H1 (cell line): ENCODE measurements at regions not wholly inside any gene's neighbourhood (a gene's known extent, or its start where the extent isn't known, plus 50 kb on each side); places are given as distances from the start of the nearest gene placed in this dataset.

Experiments
- ASH2L ChIP-seq: fragments of 200-600, 300-600 bp; sonication (generic); IDR thresholded peaks from one replicate; pipeline ENCODE4 v1.7.1; 2017; ENCODE audit warnings: low read length
- CREB1 ChIP-seq: IDR thresholded peaks from 2 replicates; pipeline ENCODE4 v1.6.1; 2012; ENCODE audit warnings: inconsistent platforms
- EP300 ChIP-seq, 2 experiments: IDR thresholded peaks; 1 replicate in 1 of 2; 2 replicates in 1 of 2; pipeline ENCODE4 v1.6.1; 2011 to 2012; ENCODE audit warnings: low read depth in 2 of 2, low read length in 2 of 2, mild to moderate bottlenecking in 2 of 2, borderline replicate concordance in 1 of 2, inconsistent platforms in 1 of 2, moderate library complexity in 1 of 2
- GABPA ChIP-seq: IDR thresholded peaks from 2 replicates; pipeline ENCODE4 v1.6.1; 2011; ENCODE audit warnings: mild to moderate bottlenecking, low read length, moderate library complexity, borderline replicate concordance; ENCODE audit not compliant: insufficient read depth
- JUN ChIP-seq: IDR thresholded peaks from 2 replicates; pipeline ENCODE4 v1.6.1; 2011; ENCODE audit warnings: low read depth, mild to moderate bottlenecking, improper control_type of control experiment, low read length
- KDM1A ChIP-seq: fragments of 200-600, 300-600 bp; sonication (generic); IDR thresholded peaks from 2 replicates; pipeline ENCODE4 v1.7.1; 2016; ENCODE audit warnings: mild to moderate bottlenecking, low read length, borderline replicate concordance
- POLR2A ChIP-seq, 2 experiments: IDR thresholded peaks; 1 replicate in 1 of 2; 2 replicates in 1 of 2; pipeline ENCODE4 v1.6.1; 2011; ENCODE audit warnings: low read depth in 2 of 2, low read length in 2 of 2, mild to moderate bottlenecking in 2 of 2; ENCODE audit errors: control extremely low read depth in 1 of 2
- POLR2AphosphoS5 ChIP-seq: IDR thresholded peaks from 2 replicates; pipeline ENCODE4 v1.6.1; 2011; ENCODE audit warnings: low read depth, low read length
- POU5F1 ChIP-seq: IDR thresholded peaks from 2 replicates; pipeline ENCODE4 v1.6.1; 2011; ENCODE audit warnings: low read depth, mild to moderate bottlenecking, low read length, moderate library complexity
- TAF1 ChIP-seq: IDR thresholded peaks from 2 replicates; pipeline ENCODE4 v1.6.1; 2011; ENCODE audit warnings: mild to moderate bottlenecking, low read depth, low read length
- TF ChIP-seq, protein P1 (sequence below), 3 experiments: IDR thresholded peaks; 1 replicate in 2 of 3; 2 replicates in 1 of 3; pipeline versions ENCODE4 v1.5.1 to v1.6.1; 2011; ENCODE audit warnings: low read length in 3 of 3, mild to moderate bottlenecking in 3 of 3, inconsistent platforms in 2 of 3, low read depth in 1 of 3, moderate library complexity in 1 of 3; ENCODE audit not compliant: insufficient read depth in 1 of 3; ENCODE audit errors: control extremely low read depth in 1 of 3
- TF ChIP-seq, protein P2 (sequence below): IDR thresholded peaks from 2 replicates; pipeline ENCODE4 v1.6.1; 2011; ENCODE audit warnings: low read depth, mild to moderate bottlenecking, low read length; ENCODE audit not compliant: insufficient read depth
- TF ChIP-seq, protein P3 (sequence below): IDR thresholded peaks from 2 replicates; pipeline ENCODE4 v1.6.1; 2012; ENCODE audit warnings: inconsistent platforms

DNA sequence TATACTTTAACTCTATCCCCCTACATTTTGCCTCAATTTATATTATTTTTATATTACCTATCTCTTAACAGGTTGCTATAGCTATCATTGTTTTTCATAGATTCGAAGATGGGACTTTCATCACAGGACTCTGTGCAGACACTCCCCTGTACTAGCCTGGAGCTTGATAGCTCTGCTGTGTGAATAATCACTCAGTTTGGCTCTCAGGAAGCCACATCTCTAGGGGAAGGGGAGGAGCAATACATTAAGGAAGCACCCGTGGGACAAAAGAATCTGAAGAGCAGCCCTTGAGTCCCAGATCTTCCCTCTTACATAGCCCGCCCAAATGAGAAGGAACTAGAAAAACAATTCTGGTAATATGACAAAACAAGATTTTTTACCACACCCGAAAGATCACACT, 114.3 kb upstream of the FXR1 start:
- no peak for TF ChIP-seq EP300 (IDR thresholded peaks at IDR 0.05; ENCODE audit: borderline replicate concordance in 1 of 2, low read depth in 2 of 2, low read length in 2 of 2)
- no peak for TF ChIP-seq CREB1
- TF ChIP-seq POU5F1 = no peak
- TF ChIP-seq, protein P1, sequence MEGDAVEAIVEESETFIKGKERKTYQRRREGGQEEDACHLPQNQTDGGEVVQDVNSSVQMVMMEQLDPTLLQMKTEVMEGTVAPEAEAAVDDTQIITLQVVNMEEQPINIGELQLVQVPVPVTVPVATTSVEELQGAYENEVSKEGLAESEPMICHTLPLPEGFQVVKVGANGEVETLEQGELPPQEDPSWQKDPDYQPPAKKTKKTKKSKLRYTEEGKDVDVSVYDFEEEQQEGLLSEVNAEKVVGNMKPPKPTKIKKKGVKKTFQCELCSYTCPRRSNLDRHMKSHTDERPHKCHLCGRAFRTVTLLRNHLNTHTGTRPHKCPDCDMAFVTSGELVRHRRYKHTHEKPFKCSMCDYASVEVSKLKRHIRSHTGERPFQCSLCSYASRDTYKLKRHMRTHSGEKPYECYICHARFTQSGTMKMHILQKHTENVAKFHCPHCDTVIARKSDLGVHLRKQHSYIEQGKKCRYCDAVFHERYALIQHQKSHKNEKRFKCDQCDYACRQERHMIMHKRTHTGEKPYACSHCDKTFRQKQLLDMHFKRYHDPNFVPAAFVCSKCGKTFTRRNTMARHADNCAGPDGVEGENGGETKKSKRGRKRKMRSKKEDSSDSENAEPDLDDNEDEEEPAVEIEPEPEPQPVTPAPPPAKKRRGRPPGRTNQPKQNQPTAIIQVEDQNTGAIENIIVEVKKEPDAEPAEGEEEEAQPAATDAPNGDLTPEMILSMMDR (IDR thresholded peaks at IDR 0.05; ENCODE audit: control extremely low read depth in 1 of 3, insufficient read depth in 1 of 3, low read depth in 1 of 3, low read length in 3 of 3) = no peak
- TF ChIP-seq KDM1A = no peak
- TF ChIP-seq TAF1 = no peak
- no peak for TF ChIP-seq GABPA
- TF ChIP-seq, protein P2, sequence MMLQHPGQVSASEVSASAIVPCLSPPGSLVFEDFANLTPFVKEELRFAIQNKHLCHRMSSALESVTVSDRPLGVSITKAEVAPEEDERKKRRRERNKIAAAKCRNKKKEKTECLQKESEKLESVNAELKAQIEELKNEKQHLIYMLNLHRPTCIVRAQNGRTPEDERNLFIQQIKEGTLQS = no peak
- no peak for TF ChIP-seq ASH2L
- no peak for TF ChIP-seq POLR2AphosphoS5
- no peak for TF ChIP-seq POLR2A (IDR thresholded peaks at IDR 0.05; ENCODE audit: control extremely low read depth in 1 of 2, low read depth in 2 of 2, low read length in 2 of 2)
- no peak for TF ChIP-seq JUN
- TF ChIP-seq, protein P3, sequence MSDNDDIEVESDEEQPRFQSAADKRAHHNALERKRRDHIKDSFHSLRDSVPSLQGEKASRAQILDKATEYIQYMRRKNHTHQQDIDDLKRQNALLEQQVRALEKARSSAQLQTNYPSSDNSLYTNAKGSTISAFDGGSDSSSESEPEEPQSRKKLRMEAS = no peak
